CD4-positive, alpha-beta T cell treated with Interleukin-1 beta for 1 hour (primary cell): ENCODE measurements at regions not wholly inside any gene's neighbourhood (a gene's known extent, or its start where the extent isn't known, plus 50 kb on each side); places are given as distances from the start of the nearest gene placed in this dataset.
"Not testable (repeated sequence)": the region's sequence is repeated elsewhere in the genome, so short reads cannot be mapped to it uniquely, and the experiment has no call there.

Experiments
- DNase-seq, 2 donors: peaks; one replicate each; pipeline ENCODE4 v3.0.0-alpha.2; 2020 to 2022

GRCh38 chr1:200281201-200281835 is 128.5 kb downstream of the ZNF281 start:
- no peak for DNase-seq

GRCh38 chr1:200279810-200280411 is 129.9 kb downstream of the ZNF281 start:
- DNase-seq: peak in 1 of 2 donors; percentile 43

- DNase-seq: no peak
Measured at GRCh38 chr1:200275816-200276453, 133.9 kb downstream of the ZNF281 start.

GRCh38 chr1:200275415-200275814 is 134.4 kb downstream of the ZNF281 start:
- no peak for DNase-seq

- DNase-seq: no peak
Measured at GRCh38 chr1:200274116-200274515, 135.7 kb downstream of the ZNF281 start.

GRCh38 chr1:200272481-200273068 is 137.3 kb downstream of the ZNF281 start:
- no peak for DNase-seq

GRCh38 chr1:200269256-200269655 is 140.6 kb downstream of the ZNF281 start:
- no peak for DNase-seq

- DNase-seq: no peak
Measured at GRCh38 chr1:200267937-200268336, 141.9 kb downstream of the ZNF281 start.

GRCh38 chr1:200267458-200267857 is 142.4 kb downstream of the ZNF281 start:
- no peak for DNase-seq

- no peak for DNase-seq
Measured at GRCh38 chr1:200266871-200267270, 143.0 kb downstream of the ZNF281 start.

- DNase-seq: no peak
Measured at GRCh38 chr1:200265881-200266280, 144.0 kb downstream of the ZNF281 start.

GRCh38 chr1:200265104-200265503 is 144.7 kb downstream of the ZNF281 start:
- no peak for DNase-seq

GRCh38 chr1:200263203-200263602 is 146.6 kb downstream of the ZNF281 start:
- no peak for DNase-seq

GRCh38 chr1:200262326-200262965 is 147.4 kb downstream of the ZNF281 start:
- DNase-seq: no peak

- no peak for DNase-seq
Measured at GRCh38 chr1:200260597-200261335, 149.1 kb downstream of the ZNF281 start.

- DNase-seq: peak; percentile 14 to 24
Measured at GRCh38 chr1:200258447-200259375, 151.1 kb downstream of the ZNF281 start.

GRCh38 chr1:200257235-200257634 is 152.6 kb downstream of the ZNF281 start:
- no peak for DNase-seq

- not testable (repeated sequence) for DNase-seq
Measured at GRCh38 chr1:200254602-200255001, 155.2 kb downstream of the ZNF281 start.

GRCh38 chr1:200253774-200254495 is 155.9 kb downstream of the ZNF281 start:
- DNase-seq: no peak

- DNase-seq: no peak
Measured at GRCh38 chr1:200252531-200252930, 157.3 kb downstream of the ZNF281 start.

GRCh38 chr1:200250469-200250868 is 159.4 kb downstream of the ZNF281 start:
- DNase-seq: no peak
